ENCODE measurements at regions not wholly inside any gene's neighbourhood (a gene's known extent, or its start where the extent isn't known, plus 50 kb on each side); places are given as distances from the start of the nearest gene placed in this dataset.

DNA sequence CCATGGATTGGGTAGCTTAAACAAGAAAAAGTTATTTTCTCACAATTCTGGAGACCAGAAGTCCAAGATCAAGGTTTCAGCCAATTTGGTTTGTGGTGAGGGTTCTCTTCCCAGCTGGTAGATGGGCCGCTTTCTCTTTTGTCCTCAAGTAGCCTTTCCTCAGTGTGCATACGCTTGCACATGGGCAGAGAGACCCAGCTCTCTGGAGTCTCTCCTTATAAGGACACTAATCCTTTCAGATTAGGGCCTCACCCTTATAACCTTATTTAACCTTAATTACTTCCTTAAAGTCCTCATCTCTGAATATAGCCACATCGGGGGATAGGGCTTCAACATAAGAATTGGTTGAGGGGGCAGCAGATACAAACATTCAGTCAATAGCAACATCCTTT is 68.4 kb upstream of the NLK start:
- Histone ChIP-seq H3K4ac (ENCODE audit: low read depth, low read length) (no peak overlapping the region), H4K91ac (ENCODE audit: insufficient read depth, low read depth, low read length) (no peak overlapping the region), H3K27me3 (ENCODE audit: control insufficient read depth, insufficient read depth, low read length) (peaks cover 6% of the 10 kb centered on the region), H3K79me1 (ENCODE audit: low read depth in 1 of 2, low read length in 2 of 2) (no peaks in the 10 kb centered on the region), H3K4me2 (ENCODE audit: low read depth, low read length) (no peak overlapping the region), H3K9ac (ENCODE audit: low read depth, low read length) (no peak overlapping the region), H2AK9ac (replicated peaks; ENCODE audit: low read depth, low read length, poor library complexity) (no peak overlapping the region), H2AK5ac (ENCODE audit: low read depth, low read length) (no peak overlapping the region), H3K23ac (ENCODE audit: low read depth, low read length) (no peak overlapping the region), H4K20me1 (ENCODE audit: insufficient read depth, low read length) (no peaks in the 10 kb centered on the region), H2BK15ac (ENCODE audit: low read depth, low read length) (no peak overlapping the region), H3K36me3 (ENCODE audit: control insufficient read depth, insufficient read depth, low read length) (no peaks in the 10 kb centered on the region), H3K4me3 (ENCODE audit: insufficient read depth, low read depth, low read length) (no peak overlapping the region), H3K27ac (ENCODE audit: insufficient read depth, low read length) (no peak overlapping the region), H2BK5ac (ENCODE audit: low read depth, low read length, poor library complexity, severe bottlenecking) (no peak overlapping the region), H3K4me1 (ENCODE audit: control insufficient read depth, insufficient read depth, low read length) (no peaks in the 10 kb centered on the region), H4K5ac (ENCODE audit: low read depth, low read length) (no peak overlapping the region), H2AFZ (replicated peaks; ENCODE audit: low read length, poor library complexity) (no peak overlapping the region), H3K9me1 (ENCODE audit: insufficient read depth, low read length) (0 out of 2 replicates have a peak, but pooled peaks cover 3% of the 10 kb centered on the region), H3K9me3 (ENCODE audit: control insufficient read depth, insufficient read depth, low read length) (no peaks in the 10 kb centered on the region), H4K8ac (ENCODE audit: low read depth in 2 of 2, low read length in 2 of 2) (no peak overlapping the region), H3K18ac (ENCODE audit: low read depth, low read length) (no peak overlapping the region), H2BK20ac (ENCODE audit: low read depth, low read length) (no peak overlapping the region), H3K56ac (ENCODE audit: extremely low read depth, insufficient read depth, low read length) (no peak overlapping the region), H2BK120ac (ENCODE audit: low read depth, low read length) (no peak overlapping the region), H3K14ac (replicated peaks; ENCODE audit: low read depth, low read length) (no peak overlapping the region)
- ChIA-PET POLR2A (ENCODE audit: unreplicated experiment) (no interaction called here), CTCF (no interaction called here)
- no peak for DNase-seq
- in situ Hi-C loops (cut with MboI; ENCODE audit: low sequenced_read_pairs) = no loop called here
- TF ChIP-seq RFX5 (IDR thresholded peaks at IDR 0.05; ENCODE audit: low read depth, low read length) (no peak), MXI1 (IDR thresholded peaks at IDR 0.05; ENCODE audit: borderline replicate concordance, low read depth, low read length) (no peak), CEBPB (IDR thresholded peaks at IDR 0.05; ENCODE audit: low read depth, low read length) (no peak), CHD1 (IDR thresholded peaks at IDR 0.05; ENCODE audit: low read depth, low read length) (no peak), POLR2A (IDR thresholded peaks at IDR 0.05; ENCODE audit: low read depth, low read length) (no peak), BHLHE40 (IDR thresholded peaks at IDR 0.05; ENCODE audit: low read depth, low read length) (no peak), RCOR1 (IDR thresholded peaks at IDR 0.05; ENCODE audit: insufficient replicate concordance, low read length) (no peak), NFE2L2 (IDR thresholded peaks at IDR 0.05; ENCODE audit: low read depth, low read length) (no peak), RAD21 (IDR thresholded peaks at IDR 0.05; ENCODE audit: low read length) (no peak), MAZ (IDR thresholded peaks at IDR 0.05; ENCODE audit: borderline replicate concordance, low read depth, low read length) (no peak), USF2 (IDR thresholded peaks at IDR 0.05; ENCODE audit: low read depth, low read length) (no peak)
- TF ChIP-seq, protein P1, sequence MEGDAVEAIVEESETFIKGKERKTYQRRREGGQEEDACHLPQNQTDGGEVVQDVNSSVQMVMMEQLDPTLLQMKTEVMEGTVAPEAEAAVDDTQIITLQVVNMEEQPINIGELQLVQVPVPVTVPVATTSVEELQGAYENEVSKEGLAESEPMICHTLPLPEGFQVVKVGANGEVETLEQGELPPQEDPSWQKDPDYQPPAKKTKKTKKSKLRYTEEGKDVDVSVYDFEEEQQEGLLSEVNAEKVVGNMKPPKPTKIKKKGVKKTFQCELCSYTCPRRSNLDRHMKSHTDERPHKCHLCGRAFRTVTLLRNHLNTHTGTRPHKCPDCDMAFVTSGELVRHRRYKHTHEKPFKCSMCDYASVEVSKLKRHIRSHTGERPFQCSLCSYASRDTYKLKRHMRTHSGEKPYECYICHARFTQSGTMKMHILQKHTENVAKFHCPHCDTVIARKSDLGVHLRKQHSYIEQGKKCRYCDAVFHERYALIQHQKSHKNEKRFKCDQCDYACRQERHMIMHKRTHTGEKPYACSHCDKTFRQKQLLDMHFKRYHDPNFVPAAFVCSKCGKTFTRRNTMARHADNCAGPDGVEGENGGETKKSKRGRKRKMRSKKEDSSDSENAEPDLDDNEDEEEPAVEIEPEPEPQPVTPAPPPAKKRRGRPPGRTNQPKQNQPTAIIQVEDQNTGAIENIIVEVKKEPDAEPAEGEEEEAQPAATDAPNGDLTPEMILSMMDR (conservative IDR thresholded peaks at IDR 0.05; ENCODE audit: low read depth, low read length) = no peak
- TF ChIP-seq, protein P2, sequence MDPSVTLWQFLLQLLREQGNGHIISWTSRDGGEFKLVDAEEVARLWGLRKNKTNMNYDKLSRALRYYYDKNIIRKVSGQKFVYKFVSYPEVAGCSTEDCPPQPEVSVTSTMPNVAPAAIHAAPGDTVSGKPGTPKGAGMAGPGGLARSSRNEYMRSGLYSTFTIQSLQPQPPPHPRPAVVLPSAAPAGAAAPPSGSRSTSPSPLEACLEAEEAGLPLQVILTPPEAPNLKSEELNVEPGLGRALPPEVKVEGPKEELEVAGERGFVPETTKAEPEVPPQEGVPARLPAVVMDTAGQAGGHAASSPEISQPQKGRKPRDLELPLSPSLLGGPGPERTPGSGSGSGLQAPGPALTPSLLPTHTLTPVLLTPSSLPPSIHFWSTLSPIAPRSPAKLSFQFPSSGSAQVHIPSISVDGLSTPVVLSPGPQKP (IDR thresholded peaks at IDR 0.05; ENCODE audit: borderline replicate concordance, low read depth, low read length) = no peak
- dilution Hi-C loops (cut with HindIII; ENCODE audit: low sequenced_read_pairs, unreplicated experiment) = no loop called here
- no CpG with 5 or more reads among the region's 3 CpGs for WGBS, 2 experiments (ENCODE audit: extremely low coverage in 2 of 2, insufficient read length in 1 of 2)
- intact Hi-C loops (cut with micrococcal nuclease) = no loop called here
- no peak for ATAC-seq (ENCODE audit: low read depth)
- BruUV-seq (replicated peaks) = no TSS peak
